IPS-15b (cell line): ENCODE measurements at regions not wholly inside any gene's neighbourhood (a gene's known extent, or its start where the extent isn't known, plus 50 kb on each side); places are given as distances from the start of the nearest gene placed in this dataset.

Source experiments
- H3K27me3 ChIP-seq: one replicate; pipeline ENCODE4 v1.6.1; 2013; ENCODE audit warnings: low read length; ENCODE audit not compliant: control insufficient read depth, insufficient read depth
- H3K36me3 ChIP-seq: one replicate; pipeline ENCODE4 v1.6.1; 2013; ENCODE audit warnings: low read length; ENCODE audit not compliant: control insufficient read depth, insufficient read depth
- H3K4me1 ChIP-seq: one replicate; pipeline ENCODE4 v1.6.1; 2013; ENCODE audit warnings: mild to moderate bottlenecking, low read length; ENCODE audit not compliant: control insufficient read depth, insufficient read depth
- H3K4me3 ChIP-seq: one replicate; pipeline ENCODE4 v1.5.1; 2013; ENCODE audit warnings: low read depth, low read length
- H3K9ac ChIP-seq: one replicate; pipeline ENCODE4 v1.6.1; 2013; ENCODE audit warnings: low read depth, mild to moderate bottlenecking, low read length
- H3K9me3 ChIP-seq: one replicate; pipeline ENCODE4 v1.6.1; 2013; ENCODE audit warnings: mild to moderate bottlenecking, low read length; ENCODE audit not compliant: control insufficient read depth, insufficient read depth

DNA sequence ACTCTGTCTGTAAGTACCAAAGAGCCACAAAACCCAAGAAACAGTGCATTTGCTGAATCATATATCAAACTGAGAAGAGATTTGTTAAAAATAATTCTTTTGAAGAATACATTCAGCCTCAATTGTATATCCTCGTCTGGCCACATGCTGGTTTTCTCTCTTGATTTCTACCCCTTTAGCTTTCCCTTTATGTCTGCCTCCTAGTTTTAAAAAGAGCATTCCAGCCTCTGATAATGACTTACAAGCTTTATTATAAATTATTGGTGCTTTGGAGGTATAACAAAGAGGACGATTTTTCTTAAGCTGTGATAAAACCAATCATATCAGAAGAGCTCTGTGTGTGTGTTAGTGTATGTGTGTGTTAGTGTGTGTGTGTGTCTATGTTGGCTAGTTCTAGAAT is 70.4 kb upstream of the ROBO2 start:
- Histone ChIP-seq H3K9ac (no peak overlapping the region), H3K4me1 (peaks cover 3% of the 10 kb centered on the region), H3K36me3 (no peaks in the 10 kb centered on the region), H3K27me3 (no peaks in the 10 kb centered on the region), H3K4me3 (no peak overlapping the region), H3K9me3 (no peaks in the 10 kb centered on the region)

DNA sequence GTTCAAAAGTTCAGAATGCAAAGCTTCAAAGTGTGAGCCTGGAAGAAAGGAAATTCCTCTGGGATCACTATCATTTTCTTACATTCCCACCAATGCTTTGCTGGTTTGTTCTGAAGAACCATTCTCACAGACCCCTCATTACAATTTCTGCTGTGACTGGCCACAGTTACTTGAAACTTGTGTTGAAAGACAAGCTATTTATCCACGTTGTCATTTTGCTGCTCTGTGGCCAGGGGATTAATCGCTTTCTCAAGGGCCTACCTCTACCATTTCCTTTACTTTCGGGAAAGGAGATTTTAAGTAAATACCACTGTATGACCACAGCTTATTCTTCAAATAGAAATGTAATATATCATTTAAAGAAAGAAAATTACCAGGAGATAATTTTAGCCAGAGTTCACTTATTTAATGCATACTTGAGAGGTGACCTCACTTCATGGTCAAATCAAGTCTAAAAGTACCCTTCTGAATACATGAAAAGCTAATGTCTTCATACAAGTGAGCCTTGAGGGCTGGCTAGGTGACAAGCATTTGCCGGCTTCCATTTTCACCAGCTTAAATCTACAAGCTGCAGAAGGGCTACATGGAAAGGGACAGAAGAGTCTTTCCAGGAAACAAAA is 69.8 kb upstream of the ROBO2 start:
- no peak overlapping the region for H3K9ac ChIP-seq
- no peaks in the 10 kb centered on the region for H3K9me3 ChIP-seq
- H3K4me1 ChIP-seq, result peaks cover 3% of the 10 kb centered on the region
- H3K4me3 ChIP-seq, result no peak overlapping the region
- H3K27me3 ChIP-seq, result no peaks in the 10 kb centered on the region
- H3K36me3 ChIP-seq, result no peaks in the 10 kb centered on the region

DNA sequence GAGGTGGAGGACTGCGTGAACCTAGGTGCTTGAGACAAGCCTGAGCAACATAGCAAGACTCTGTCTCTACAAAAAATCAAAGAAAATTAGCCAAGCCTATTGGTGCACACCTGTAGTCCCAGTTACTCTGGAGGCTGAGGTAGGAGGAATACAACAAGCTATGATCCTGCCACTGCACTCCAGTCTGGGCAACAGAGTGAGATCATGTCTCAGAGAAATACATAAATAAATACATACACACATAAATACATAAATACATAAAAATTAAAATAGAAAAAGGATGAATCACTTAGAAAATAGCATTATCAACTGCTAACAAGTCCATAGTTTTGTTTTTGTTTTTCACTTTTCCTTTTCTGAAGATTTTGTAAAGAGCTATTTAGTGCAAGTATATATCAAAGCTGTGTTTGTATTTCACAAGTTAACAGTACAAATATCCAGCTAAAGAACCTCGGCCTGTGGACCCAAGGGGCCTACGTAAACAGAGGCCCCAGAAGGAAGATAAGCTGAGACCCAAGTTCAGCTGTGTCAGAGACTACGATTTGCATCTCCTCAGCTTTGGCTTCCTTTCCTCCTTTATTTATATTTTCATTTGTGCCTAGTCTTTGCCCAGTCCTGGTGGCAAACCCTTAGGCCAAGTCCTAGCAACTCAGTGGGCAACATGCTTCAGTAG is 67.1 kb upstream of the ROBO2 start:
- Histone ChIP-seq H3K4me3 (no peak overlapping the region), H3K36me3 (no peaks in the 10 kb centered on the region), H3K27me3 (no peaks in the 10 kb centered on the region), H3K9me3 (no peaks in the 10 kb centered on the region), H3K9ac (no peak overlapping the region), H3K4me1 (peaks cover 3% of the 10 kb centered on the region)

DNA sequence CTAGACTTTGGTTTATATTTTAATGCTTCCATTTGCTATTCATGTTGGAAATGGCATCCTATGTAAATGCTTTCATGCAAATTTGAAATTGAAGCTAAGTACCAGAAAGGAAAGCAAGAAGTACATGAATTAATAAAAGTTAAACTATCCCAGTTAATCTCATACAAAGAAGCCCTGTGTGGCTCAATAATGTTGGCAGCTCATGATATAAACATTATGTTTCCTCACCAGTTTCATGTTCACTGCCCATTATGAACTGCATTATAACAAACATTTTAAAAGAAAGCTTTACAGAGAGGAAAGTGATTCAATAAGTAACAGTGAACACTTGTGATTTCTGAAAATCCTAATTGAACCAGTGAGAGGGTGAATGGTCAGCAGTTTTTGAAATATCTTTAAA is 62.9 kb upstream of the ROBO2 start:
- H3K4me1 ChIP-seq, result no peaks in the 10 kb centered on the region
- H3K9me3 ChIP-seq, result no peaks in the 10 kb centered on the region
- H3K9ac ChIP-seq, result no peak overlapping the region
- no peaks in the 10 kb centered on the region for H3K36me3 ChIP-seq
- H3K4me3 ChIP-seq, result no peak overlapping the region
- H3K27me3 ChIP-seq, result no peaks in the 10 kb centered on the region

- H3K36me3 ChIP-seq, result no peaks in the 10 kb centered on the region
- H3K4me1 ChIP-seq, result no peaks in the 10 kb centered on the region
- H3K9me3 ChIP-seq, result no peaks in the 10 kb centered on the region
- H3K27me3 ChIP-seq, result no peaks in the 10 kb centered on the region
- H3K9ac ChIP-seq, result no peak overlapping the region
- no peak overlapping the region for H3K4me3 ChIP-seq
Measured at GRCh38 chr3:76985645-76986044, 54.3 kb upstream of the ROBO2 start.

GRCh38 chr3:76986876-76987474 is 52.9 kb upstream of the ROBO2 start:
- no peaks in the 10 kb centered on the region for H3K9me3 ChIP-seq
- H3K9ac ChIP-seq, result no peak overlapping the region
- no peaks in the 10 kb centered on the region for H3K4me1 ChIP-seq
- no peaks in the 10 kb centered on the region for H3K27me3 ChIP-seq
- H3K36me3 ChIP-seq, result no peaks in the 10 kb centered on the region
- no peak overlapping the region for H3K4me3 ChIP-seq
